ENCODE measurements at regions not wholly inside any gene's neighbourhood (a gene's known extent, or its start where the extent isn't known, plus 50 kb on each side); places are given as distances from the start of the nearest gene placed in this dataset.

GRCh38 chr4:108223313-108223712, 54.6 kb upstream of the LEF1 start:
- TF ChIP-seq POLR2A (IDR thresholded peaks at IDR 0.05; ENCODE audit: low read length) (no peak), GATA1 (IDR thresholded peaks at IDR 0.05; ENCODE audit: low read depth, low read length) (no peak)
